Psoas muscle (tissue), 7 donors: ENCODE measurements at regions not wholly inside any gene's neighbourhood (a gene's known extent, or its start where the extent isn't known, plus 50 kb on each side); places are given as distances from the start of the nearest gene placed in this dataset.

Source experiments
- ATAC-seq, 4 donors: fragments of 200-7000 bp; cut with Tn5 transposase; one replicate each; pipeline ENCODE4 v1.9.1; 2020; ENCODE audit warnings: moderate library complexity in 3 of 4, mild to moderate bottlenecking in 2 of 4
- DNase-seq, 2 donors: peaks; one replicate each; pipeline ENCODE4 v3.0.0-alpha.2; 2020
- H3K27ac ChIP-seq: fragments of 200-600 bp; one replicate; pipeline ENCODE4 v1.8.0; 2022
- H3K27me3 ChIP-seq, 3 donors: fragments of 200-600 bp in 1 of 3; one replicate each; pipeline versions ENCODE4 v1.6.1 to v1.8.0; 2013 to 2022; ENCODE audit warnings: low read length in 2 of 3, mild to moderate bottlenecking in 2 of 3, moderate library complexity in 1 of 3; ENCODE audit not compliant: insufficient read depth in 3 of 3
- H3K36me3 ChIP-seq, 2 donors: fragments of 200-600 bp in 1 of 2; one replicate each; pipeline versions ENCODE4 v1.6.1 to v1.8.0; 2013 to 2022; ENCODE audit warnings: low read depth in 1 of 2, mild to moderate bottlenecking in 1 of 2, moderate library complexity in 1 of 2; ENCODE audit not compliant: insufficient read depth in 1 of 2
- H3K4me1 ChIP-seq: fragments of 200-600 bp; one replicate; pipeline ENCODE4 v1.8.0; 2022
- H3K4me3 ChIP-seq: fragments of 200-600 bp; one replicate; pipeline ENCODE4 v1.8.0; 2022; ENCODE audit warnings: mild to moderate bottlenecking
- H3K9me3 ChIP-seq: fragments of 200-600 bp; one replicate; pipeline ENCODE4 v1.8.0; 2022
- CTCF ChIP-seq: fragments of 200-600 bp; IDR thresholded peaks from one replicate; pipeline ENCODE4 v1.8.0; 2022; ENCODE audit warnings: antibody characterized with exemption
- WGBS, 3 donors: extraction: QIAGEN DNeasy Blood & Tissue Kit; methylation state at CpG; one replicate each; pipeline versions ENCODE4 v1.1.6 to v1.1.7; 2013; 5-methylcytosine and 5-hydroxymethylcytosine counted together
- intact Hi-C, 2 donors: fragments of 100-400 bp; cut with DNase I; formaldehyde crosslinking; loops; one replicate each; pipeline versions ENCODE4 v1.11.0 to v1.14.2; 2022
- donor health status: healthy with polysubstance abuse.
- donor health status: DM: no; HTN: no; CAD: no; lungs with moderate emphysema.
- donor health status: Bipolar disorder and iron deficiency.
- donor health status: healthy.
- donor health status: DM: yes; HTN: yes; CAD: no.
- donor health status: DM: no; HTN: no; CAD: no.
- donor health status: DM: yes; HTN: yes; CAD: no.

- ATAC-seq (no peak), DNase-seq (peak in 1 of 2 donors; percentile 40)
- no peak overlapping the region for H3K4me3 ChIP-seq
- no peak for TF ChIP-seq CTCF
- intact Hi-C loops, result loop anchor here in 1 of 2 donors (5.0 kb wide), 1 partner anchor 81 kb away; no protein-coding TSS in a partner anchor
- no peaks in the 10 kb centered on the region for H3K9me3 ChIP-seq
- H3K27ac ChIP-seq, result no peak overlapping the region
- WGBS, 3 donors, result 59 to 71% (median 62%) methylated on average over 32 to 33 of the region's 33 CpGs
- no peaks in the 10 kb centered on the region for H3K27me3 ChIP-seq
- no peaks in the 10 kb centered on the region for H3K36me3 ChIP-seq
- peaks cover 30% of the 10 kb centered on the region for H3K4me1 ChIP-seq
Observed at GRCh38 chr6:170045981-170046667, 244.8 kb downstream of the DLL1 start.

- no peaks in the 10 kb centered on the region for H3K27me3 ChIP-seq
- intact Hi-C loops, result loop anchor here in 1 of 2 donors (5.0 kb wide), 1 partner anchor 82 kb away; no protein-coding TSS in a partner anchor
- DNase-seq, result no peak
Observed at GRCh38 chr6:170045563-170045960, 245.3 kb downstream of the DLL1 start.

GRCh38 chr6:170044836-170045562 lies 245.9 kb downstream of the DLL1 start:
- H3K4me1 ChIP-seq, result peaks cover 26% of the 10 kb centered on the region
- H3K9me3 ChIP-seq, result no peaks in the 10 kb centered on the region
- H3K27me3 ChIP-seq, result no peaks in the 10 kb centered on the region
- no peak for ATAC-seq
- H3K27ac ChIP-seq, result no peak overlapping the region
- DNase-seq, result peak in 1 of 2 donors; percentile 39
- no peak for TF ChIP-seq CTCF
- no peak overlapping the region for H3K4me3 ChIP-seq
- 86 to 90% (median 88%) methylated on average over 13 of the region's 13 CpGs for WGBS, 3 donors
- intact Hi-C loops, result loop anchor here in 1 of 2 donors (5.0 kb wide), 2 partner anchors 82 to 247 kb away; partner anchors contain the start of gene DLL1
- no peaks in the 10 kb centered on the region for H3K36me3 ChIP-seq

More at GRCh38 chr6:170045563-170045960, 245.3 kb downstream of the DLL1 start:
- no peak for ATAC-seq
- Histone ChIP-seq H3K36me3 (no peaks in the 10 kb centered on the region), H3K27ac (no peak overlapping the region), H3K9me3 (no peaks in the 10 kb centered on the region), H3K4me3 (no peak overlapping the region), H3K4me1 (peaks cover 30% of the 10 kb centered on the region)
- no peak for TF ChIP-seq CTCF
- WGBS, 3 donors, result 69 to 91% (median 76%) methylated on average over 7 of the region's 7 CpGs

GRCh38 chr6:170043881-170044790 lies 246.7 kb downstream of the DLL1 start:
- peak; percentile 75 to 89 (median 88) for ATAC-seq
- Histone ChIP-seq H3K27ac (no peak overlapping the region), H3K36me3 (no peaks in the 10 kb centered on the region), H3K9me3 (no peaks in the 10 kb centered on the region), H3K4me3 (no peak overlapping the region), H3K4me1 (peaks cover 18% of the 10 kb centered on the region), H3K27me3 (no peaks in the 10 kb centered on the region)
- intact Hi-C loops, result loop anchor here in 1 of 2 donors (5.0 kb wide), 1 partner anchor 248 kb away; the partner anchor contains the start of gene DLL1
- DNase-seq, result peak in 1 of 2 donors; percentile 62
- 63 to 72% (median 71%) methylated on average over 11 of the region's 11 CpGs for WGBS, 3 donors
- peak; percentile 11 for TF ChIP-seq CTCF
